ENCODE measurements at regions not wholly inside any gene's neighbourhood (a gene's known extent, or its start where the extent isn't known, plus 50 kb on each side); places are given as distances from the start of the nearest gene placed in this dataset.

DNA sequence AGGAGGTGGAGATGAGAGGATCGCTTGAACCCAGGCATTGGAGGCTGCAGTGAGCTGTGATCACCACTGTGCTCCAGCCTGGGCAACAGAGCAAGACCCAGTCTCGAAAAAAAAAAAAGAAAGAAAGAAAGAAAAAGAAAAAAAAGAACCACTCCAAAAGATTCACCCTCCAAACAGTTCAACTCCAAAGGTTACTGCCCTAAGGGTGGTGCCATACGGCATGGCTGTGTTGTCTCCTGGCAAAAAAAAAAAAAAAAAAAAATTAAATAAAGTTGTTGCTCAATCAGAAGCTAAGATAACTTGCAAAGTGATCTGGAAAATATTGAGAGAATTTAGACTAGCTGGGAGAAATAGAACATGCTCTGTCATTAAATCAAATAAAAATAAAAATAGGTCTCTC is 79.5 kb downstream of the KCTD15 start:
- Histone ChIP-seq H3K4me1 (replicated peaks; ENCODE audit: insufficient read depth) (no peaks in the 10 kb centered on the region), H3K4me2 (no peak overlapping the region), H3K27ac (no peak overlapping the region), H3K4me3 (no peak overlapping the region), H3F3A (ENCODE audit: insufficient read depth, low read depth) (no peaks in the 10 kb centered on the region), H3K9me2 (ENCODE audit: insufficient read depth) (no peaks in the 10 kb centered on the region), H3K9me3 (ENCODE audit: insufficient read depth, low read depth) (no peaks in the 10 kb centered on the region), H3K79me2 (ENCODE audit: low read depth) (no peaks in the 10 kb centered on the region), H3K36me3 (ENCODE audit: low read depth) (no peaks in the 10 kb centered on the region), H4K20me1 (ENCODE audit: insufficient read depth) (no peaks in the 10 kb centered on the region), H3K27me3 (ENCODE audit: insufficient read depth, low read depth) (peaks cover 38% of the 10 kb centered on the region), H2AFZ (no peak overlapping the region)
- DNase-seq: no peak
- intact Hi-C loops (cut with micrococcal nuclease; ENCODE audit: unreplicated experiment): no loop called here
- CTCF ChIA-PET: interaction anchor here (0.7 kb wide), 1 partner anchor 1237 kb away, joined by 4 read pairs; no protein-coding TSS in a partner anchor
- TF ChIP-seq, protein P1, sequence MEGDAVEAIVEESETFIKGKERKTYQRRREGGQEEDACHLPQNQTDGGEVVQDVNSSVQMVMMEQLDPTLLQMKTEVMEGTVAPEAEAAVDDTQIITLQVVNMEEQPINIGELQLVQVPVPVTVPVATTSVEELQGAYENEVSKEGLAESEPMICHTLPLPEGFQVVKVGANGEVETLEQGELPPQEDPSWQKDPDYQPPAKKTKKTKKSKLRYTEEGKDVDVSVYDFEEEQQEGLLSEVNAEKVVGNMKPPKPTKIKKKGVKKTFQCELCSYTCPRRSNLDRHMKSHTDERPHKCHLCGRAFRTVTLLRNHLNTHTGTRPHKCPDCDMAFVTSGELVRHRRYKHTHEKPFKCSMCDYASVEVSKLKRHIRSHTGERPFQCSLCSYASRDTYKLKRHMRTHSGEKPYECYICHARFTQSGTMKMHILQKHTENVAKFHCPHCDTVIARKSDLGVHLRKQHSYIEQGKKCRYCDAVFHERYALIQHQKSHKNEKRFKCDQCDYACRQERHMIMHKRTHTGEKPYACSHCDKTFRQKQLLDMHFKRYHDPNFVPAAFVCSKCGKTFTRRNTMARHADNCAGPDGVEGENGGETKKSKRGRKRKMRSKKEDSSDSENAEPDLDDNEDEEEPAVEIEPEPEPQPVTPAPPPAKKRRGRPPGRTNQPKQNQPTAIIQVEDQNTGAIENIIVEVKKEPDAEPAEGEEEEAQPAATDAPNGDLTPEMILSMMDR (conservative IDR thresholded peaks at IDR 0.05): no peak
- TF ChIP-seq EZH2 (IDR thresholded peaks at IDR 0.05; ENCODE audit: low read depth): no peak
- BruUV-seq (replicated peaks): no TSS peak
- POLR2A ChIA-PET (ENCODE audit: unreplicated experiment): no interaction called here

DNA sequence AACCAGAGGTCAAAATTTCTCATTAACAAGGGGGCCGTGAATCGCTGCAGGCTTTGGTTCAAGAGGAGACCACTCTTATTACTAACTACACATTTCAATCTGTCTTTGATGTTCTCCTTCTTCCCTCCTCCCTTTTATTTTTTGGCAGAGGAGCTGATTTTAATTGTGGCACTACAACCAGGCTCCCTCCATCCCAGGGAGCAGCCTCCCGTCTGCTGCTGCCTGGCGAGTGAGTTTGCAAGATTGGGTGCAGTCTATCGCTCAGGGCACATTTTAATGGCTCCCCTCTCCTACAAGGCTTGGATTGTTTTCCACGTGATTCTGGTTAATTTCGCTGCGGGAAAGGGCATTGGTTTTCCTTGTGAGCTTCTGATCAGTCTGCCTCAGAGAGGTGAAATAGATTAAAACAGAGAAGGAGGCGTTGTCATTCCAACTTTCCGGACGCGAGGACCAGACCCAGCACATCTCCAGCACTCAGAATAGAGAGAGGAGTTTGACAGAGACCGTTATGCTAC is 81.4 kb downstream of the KCTD15 start:
- Histone ChIP-seq H3F3A (ENCODE audit: insufficient read depth, low read depth) (no peaks in the 10 kb centered on the region), H3K4me3 (no peak overlapping the region), H4K20me1 (ENCODE audit: insufficient read depth) (no peaks in the 10 kb centered on the region), H3K9me3 (ENCODE audit: insufficient read depth, low read depth) (no peaks in the 10 kb centered on the region), H3K36me3 (ENCODE audit: low read depth) (no peaks in the 10 kb centered on the region), H3K9me2 (ENCODE audit: insufficient read depth) (no peaks in the 10 kb centered on the region), H3K4me1 (replicated peaks; ENCODE audit: insufficient read depth) (no peaks in the 10 kb centered on the region), H2AFZ (no peak overlapping the region), H3K27me3 (ENCODE audit: insufficient read depth, low read depth) (peaks cover 38% of the 10 kb centered on the region), H3K4me2 (no peak overlapping the region), H3K27ac (no peak overlapping the region), H3K79me2 (ENCODE audit: low read depth) (no peaks in the 10 kb centered on the region)
- BruUV-seq (replicated peaks): no TSS peak
- no peak for DNase-seq
- intact Hi-C loops (cut with micrococcal nuclease; ENCODE audit: unreplicated experiment): no loop called here
- TF ChIP-seq EZH2 (IDR thresholded peaks at IDR 0.05; ENCODE audit: low read depth): no peak
- TF ChIP-seq, protein P1 (conservative IDR thresholded peaks at IDR 0.05): no peak
- ChIA-PET CTCF (interaction anchor here (0.6 kb wide), 1 partner anchor 304 kb away, joined by 3 read pairs; no protein-coding TSS in a partner anchor), POLR2A (ENCODE audit: unreplicated experiment) (no interaction called here)

DNA sequence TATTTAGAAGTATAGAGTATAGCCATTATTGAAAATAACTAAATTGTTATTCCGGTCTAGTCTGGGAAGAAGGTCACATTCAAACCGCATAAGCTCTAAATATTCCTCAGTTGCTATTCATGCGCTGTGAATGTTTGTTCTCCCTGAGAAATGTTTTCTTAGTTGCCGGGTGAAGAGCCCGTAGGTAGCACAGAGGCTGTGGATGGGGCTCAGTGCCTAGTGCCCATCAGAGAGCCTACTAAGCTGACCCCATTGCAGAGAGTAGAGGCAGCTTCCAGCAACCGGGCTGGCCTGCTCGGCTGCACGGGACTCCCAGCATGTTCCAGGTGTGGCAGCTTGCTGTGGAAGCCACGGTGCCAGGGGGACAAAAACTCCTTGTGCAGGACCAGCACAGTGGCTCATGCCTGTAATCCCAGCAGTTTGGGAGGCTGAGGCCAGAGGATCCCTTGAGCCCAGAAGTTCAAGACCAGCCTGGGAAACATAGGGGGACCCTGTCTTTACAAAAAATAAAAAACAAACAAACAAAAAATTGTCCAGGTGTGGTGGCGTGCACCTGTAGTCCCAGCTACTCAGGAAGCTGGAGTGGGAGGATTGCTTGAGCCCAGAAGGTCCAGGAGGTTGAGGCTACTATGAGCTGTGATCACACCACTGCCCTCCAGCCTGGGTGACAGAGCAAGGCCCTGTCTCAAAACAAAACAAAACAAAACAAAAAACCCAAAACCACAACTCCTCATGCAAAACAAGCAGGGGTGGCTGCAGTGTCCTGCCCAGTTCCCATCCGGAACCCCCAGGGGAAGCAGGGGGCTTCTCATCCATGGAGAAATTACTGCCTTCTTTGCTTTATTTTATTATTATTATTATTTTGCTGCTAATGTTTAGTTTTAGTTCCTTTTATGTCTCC is 82.5 kb downstream of the KCTD15 start:
- Histone ChIP-seq H3K36me3 (ENCODE audit: low read depth) (no peaks in the 10 kb centered on the region), H3K27me3 (ENCODE audit: insufficient read depth, low read depth) (peaks cover 44% of the 10 kb centered on the region), H3K4me3 (no peak overlapping the region), H3F3A (ENCODE audit: insufficient read depth, low read depth) (no peaks in the 10 kb centered on the region), H3K9me3 (ENCODE audit: insufficient read depth, low read depth) (no peaks in the 10 kb centered on the region), H3K79me2 (ENCODE audit: low read depth) (no peaks in the 10 kb centered on the region), H4K20me1 (ENCODE audit: insufficient read depth) (no peaks in the 10 kb centered on the region), H3K9me2 (ENCODE audit: insufficient read depth) (no peaks in the 10 kb centered on the region), H3K4me2 (no peak overlapping the region), H2AFZ (no peak overlapping the region), H3K4me1 (replicated peaks; ENCODE audit: insufficient read depth) (no peaks in the 10 kb centered on the region), H3K27ac (no peak overlapping the region)
- no TSS peak for BruUV-seq (replicated peaks)
- TF ChIP-seq, protein P1 (conservative IDR thresholded peaks at IDR 0.05): no peak
- no peak for TF ChIP-seq EZH2 (IDR thresholded peaks at IDR 0.05; ENCODE audit: low read depth)
- intact Hi-C loops (cut with micrococcal nuclease; ENCODE audit: unreplicated experiment): no loop called here
- POLR2A ChIA-PET (ENCODE audit: unreplicated experiment): no interaction called here
- CTCF ChIA-PET: interaction anchor here (0.6 kb wide), 1 partner anchor 263 kb away, joined by 6 read pairs; no protein-coding TSS in a partner anchor
- no peak for DNase-seq
